ENCODE measurements at regions not wholly inside any gene's neighbourhood (a gene's known extent, or its start where the extent isn't known, plus 50 kb on each side); places are given as distances from the start of the nearest gene placed in this dataset.
A peak's percentile ranks its signal among the peaks of the same experiment; 100 is the strongest.

DNA sequence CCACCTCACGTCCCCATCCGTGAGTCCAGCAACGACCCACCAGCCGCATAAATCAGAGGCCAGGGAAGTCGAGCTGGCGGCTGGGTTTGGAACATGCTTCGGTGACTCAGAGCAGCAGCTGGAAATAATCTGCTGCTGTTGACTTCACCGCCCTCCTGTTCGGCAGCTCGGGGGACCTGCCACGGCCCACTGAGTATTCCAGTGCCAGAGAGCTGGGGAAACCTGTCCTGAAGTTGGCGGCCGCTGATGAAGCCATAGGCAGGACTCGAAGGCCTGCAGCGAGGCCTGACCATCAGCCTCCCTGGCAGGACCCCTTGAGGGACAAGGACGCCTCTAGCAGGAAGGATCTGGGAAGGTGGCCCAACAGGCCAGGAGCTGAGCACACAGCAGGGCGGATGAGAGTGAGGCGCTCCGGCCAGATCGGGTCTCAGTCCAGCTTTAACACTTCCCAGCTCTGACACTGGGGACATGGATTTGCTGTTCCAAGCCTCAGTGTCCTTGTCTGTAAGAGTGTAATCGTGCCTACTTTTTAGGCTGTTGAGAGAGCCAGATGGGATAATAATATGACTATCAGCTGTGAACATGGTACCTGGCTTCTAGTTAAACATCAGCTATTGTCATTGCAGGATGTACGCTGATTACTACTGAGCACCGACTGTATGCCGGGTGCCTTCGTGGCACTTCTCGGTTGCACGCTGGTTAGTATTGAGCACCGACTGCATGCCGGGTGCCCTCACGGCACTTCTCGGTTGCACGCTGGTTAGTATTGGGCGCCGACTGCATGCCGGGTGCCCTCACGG lies 50.4 kb upstream of the CIBAR2 start:
- DNase-seq (ENCODE audit: low spot score) = no peak

GRCh38 chr16:85163278-85164112 lies 51.2 kb upstream of the CIBAR2 start:
- no peak for DNase-seq (ENCODE audit: low spot score)

DNA sequence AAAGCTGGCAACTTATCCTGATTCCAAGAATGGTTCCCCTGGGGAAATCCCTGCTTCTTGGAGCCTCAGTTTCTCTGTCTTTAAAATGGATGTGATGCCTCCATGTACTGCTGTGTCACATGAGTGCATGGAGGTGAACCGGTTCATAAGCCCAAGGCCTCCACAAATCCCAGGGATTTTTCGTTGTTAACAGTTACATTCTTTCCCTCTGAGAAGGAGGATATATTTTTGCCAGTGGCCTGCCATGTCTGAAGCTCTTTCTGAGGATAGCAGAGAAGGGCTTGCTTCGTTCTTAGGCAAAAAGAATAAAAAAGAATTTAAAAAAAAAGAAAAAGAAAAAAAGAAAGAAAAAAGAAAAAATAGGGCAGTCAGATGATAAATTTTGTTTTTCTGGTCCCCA lies 52.2 kb upstream of the CIBAR2 start:
- DNase-seq (ENCODE audit: low spot score) = no peak

DNA sequence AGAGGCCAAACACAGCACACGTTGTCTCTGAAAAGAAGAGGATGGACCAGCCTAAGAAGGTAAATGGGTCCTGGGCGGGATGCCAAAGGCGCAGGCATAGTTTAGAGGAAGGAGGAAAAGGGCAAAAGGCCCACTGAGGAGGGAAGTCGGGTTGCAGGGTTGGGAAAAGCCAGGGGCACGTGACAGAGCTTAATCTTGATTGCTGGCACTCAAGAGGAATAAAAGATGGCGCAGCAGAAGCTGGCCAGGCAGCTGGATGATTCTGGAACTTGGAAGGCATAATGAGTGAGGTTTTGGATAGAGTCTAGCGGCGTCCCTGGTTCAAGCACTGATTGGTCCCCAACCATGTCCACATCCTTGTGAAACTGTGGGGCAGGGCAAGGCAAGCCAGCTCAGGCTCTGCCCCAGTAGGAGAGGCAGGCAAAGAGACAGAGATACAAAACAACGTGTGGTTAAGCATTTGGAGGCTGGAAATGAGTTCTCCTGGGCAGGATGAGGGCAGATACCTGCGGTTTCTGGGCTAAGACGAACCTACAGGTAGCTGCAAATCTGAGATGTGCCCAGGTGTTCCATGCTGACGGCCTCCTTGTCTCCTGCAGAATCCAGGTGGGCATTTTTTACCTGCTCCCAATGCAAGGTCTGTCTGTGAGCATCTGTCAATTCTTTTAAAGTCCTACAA lies 52.7 kb upstream of the CIBAR2 start:
- DNase-seq (ENCODE audit: low spot score) = no peak

- no peak for DNase-seq (ENCODE audit: low spot score)
These were observed 53.5 kb upstream of the CIBAR2 start for GRCh38 chr16:85165781-85166180.

GRCh38 chr16:85166281-85166680 lies 54.0 kb upstream of the CIBAR2 start:
- DNase-seq (ENCODE audit: low spot score) = no peak

DNA sequence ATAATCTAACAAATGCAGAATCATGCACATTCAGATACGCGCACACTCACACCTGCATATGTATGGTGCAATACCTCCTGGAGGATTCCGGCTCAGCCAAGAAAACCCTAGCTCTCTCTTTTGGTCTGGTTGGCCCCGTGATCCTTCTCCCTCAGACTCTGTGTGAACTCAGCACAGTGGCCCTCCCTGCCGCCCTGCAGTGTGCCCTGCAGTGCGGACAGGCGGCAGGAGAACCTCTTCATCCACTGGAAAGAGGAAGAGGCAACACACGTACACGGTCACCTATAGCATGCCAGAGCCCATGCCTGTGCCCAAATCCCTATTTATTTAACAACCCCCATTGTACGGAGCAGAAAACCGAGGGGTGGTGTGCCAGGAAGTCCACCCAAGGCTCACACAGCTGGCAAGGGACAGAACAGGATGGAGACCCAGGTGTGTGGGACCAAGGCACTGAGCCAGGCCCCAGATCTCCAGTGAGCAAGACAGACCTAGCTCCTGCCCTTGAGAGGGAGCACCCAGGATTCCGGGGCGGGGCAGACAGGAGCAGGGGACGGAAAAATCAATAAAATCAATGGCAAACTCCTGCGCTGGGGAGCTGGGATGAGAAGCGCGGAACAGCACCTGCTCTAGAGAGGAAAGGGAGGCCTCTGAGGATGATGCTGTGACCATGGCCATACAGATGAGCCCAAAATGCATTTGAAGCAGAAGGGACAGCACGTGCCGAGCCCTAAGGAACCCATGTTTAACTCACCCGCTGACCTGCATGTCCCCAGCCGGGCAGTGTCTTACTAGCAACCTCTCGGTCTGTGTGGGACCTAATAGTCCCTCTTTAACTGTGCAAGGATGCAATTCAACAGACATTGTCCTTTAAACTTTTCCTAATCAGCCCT lies 54.7 kb upstream of the CIBAR2 start:
- DNase-seq (ENCODE audit: low spot score) = no peak

- DNase-seq (ENCODE audit: low spot score) = no peak
These were observed 55.6 kb upstream of the CIBAR2 start for GRCh38 chr16:85167589-85168537.

DNA sequence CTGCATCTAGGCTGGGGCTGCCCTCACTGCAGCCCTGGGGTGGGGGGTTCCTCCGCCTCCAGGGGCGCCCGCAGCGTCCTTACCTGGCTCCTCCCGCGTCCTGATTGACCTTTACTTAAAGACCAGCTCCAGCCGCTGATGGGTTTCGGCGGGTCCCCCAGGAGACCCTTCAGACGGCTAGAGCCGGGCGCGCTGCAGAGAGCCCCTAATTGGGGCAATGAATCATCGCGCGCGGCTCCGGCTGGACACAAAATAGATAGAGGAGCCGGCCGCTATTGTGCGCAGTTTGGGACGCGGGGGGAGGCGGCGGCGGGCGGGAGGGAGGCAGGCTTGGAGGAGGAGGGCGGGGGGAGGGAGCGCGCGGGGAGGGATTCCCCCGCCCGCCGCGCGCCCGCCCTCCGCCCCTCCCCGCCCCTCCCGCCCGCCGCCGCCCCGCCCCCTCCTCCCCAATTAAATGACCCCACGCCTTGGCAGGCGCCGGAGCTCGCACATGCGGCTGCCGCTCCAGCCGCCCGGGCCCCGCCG lies 56.5 kb upstream of the CIBAR2 start:
- DNase-seq (ENCODE audit: low spot score) = peak; percentile 87

DNA sequence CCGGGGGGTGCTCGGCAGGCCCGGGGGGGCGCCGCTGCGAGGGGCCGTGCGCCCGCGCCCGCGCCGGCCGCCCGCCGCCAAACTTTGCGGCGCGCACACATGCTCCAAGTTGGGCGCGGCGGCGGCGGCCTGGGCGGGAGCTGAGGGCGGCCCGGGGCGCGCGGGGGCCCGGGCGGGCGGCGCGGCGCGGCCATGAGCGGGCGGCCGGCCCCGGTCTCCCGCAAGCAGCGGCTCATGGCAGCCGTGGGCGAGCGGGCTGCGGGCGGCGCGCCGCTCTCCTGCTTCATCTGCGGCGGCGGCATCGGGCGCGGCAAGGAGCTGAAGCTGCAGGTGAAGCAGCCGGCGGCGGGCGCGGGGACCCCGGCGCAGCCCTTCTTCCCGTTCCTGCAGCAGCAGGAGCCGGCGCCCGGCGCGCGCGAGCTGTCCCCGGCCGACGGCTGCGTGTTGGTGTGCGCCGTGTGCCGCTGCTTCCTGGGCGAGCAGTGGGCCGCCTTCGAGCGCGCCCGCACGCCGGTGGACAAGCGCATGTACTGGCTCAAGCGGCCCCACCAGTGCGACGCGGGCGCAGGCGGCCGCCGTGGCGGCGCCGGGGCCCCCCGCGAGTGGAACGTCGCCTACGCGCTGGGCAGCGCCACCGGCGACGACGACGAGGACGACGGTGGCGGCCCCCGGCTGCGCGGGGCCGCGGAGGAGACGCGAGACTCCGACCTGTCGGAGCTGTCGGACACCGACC lies 57.2 kb upstream of the CIBAR2 start:
- peak; percentile 75 for DNase-seq (ENCODE audit: low spot score)

GRCh38 chr16:85170066-85170491 lies 57.8 kb upstream of the CIBAR2 start:
- DNase-seq (ENCODE audit: low spot score) = no peak

GRCh38 chr16:85170590-85171003 lies 58.3 kb upstream of the CIBAR2 start:
- no peak for DNase-seq (ENCODE audit: low spot score)

GRCh38 chr16:85171004-85171758 lies 58.9 kb upstream of the CIBAR2 start:
- no peak for DNase-seq (ENCODE audit: low spot score)

GRCh38 chr16:85171759-85172454 lies 59.6 kb upstream of the CIBAR2 start:
- no peak for DNase-seq (ENCODE audit: low spot score)

- DNase-seq (ENCODE audit: low spot score) = peak; percentile 70
These were observed 60.3 kb upstream of the CIBAR2 start for GRCh38 chr16:85172455-85173145.

DNA sequence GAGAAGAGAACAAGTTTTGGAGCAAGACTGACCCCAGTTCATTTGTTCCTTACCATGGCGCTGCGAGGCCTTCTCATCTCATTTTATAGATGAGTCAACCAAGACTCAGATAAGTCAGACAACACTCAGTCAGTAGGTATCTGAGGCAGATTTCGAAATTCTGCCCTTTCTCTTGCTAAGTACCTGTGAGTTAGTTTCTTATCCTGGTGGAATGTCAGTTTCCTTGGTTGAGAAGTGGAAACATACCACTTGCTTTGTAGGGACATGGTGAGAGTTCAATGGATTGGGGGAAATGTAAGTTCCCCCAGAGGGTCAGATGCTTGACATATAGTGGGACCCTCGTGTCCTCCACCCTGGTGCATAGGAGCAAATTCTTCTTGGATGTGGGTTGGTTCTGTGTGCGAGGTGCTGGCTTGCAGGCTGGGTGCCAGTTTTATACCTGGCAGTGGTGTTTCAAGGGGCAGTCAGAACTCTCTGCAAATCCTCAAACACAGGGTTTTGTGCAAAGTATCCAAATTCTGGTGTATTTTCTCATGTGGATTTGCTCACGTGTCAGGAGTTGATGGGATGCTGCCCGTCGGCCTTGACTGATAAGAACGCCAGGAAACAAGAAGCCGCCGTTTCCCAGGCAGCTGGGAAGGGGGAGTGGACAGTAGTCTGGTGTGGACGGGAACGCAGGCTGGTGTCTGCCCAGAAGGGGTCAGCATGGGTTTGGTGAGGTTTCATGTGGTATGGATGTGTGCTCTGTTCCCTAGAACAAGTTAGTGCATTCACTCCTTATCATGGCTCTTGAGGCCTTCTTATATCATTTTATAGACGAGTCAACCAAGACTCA lies 61.1 kb upstream of the CIBAR2 start:
- no peak for DNase-seq (ENCODE audit: low spot score)

Data from D341Med (cell line).